Suprapubic skin (tissue), 4 donors: ENCODE measurements at regions not wholly inside any gene's neighbourhood (a gene's known extent, or its start where the extent isn't known, plus 50 kb on each side); places are given as distances from the start of the nearest gene placed in this dataset.

Experiments used
- EP300 ChIP-seq: sonication (generic); formaldehyde crosslinking; IDR thresholded peaks from one replicate; pipeline ENCODE4 v1.6.1; 2017; ENCODE audit warnings: antibody characterized with exemption
- POLR2A ChIP-seq, 2 donors: fragments of 450-650 bp; IDR thresholded peaks; one replicate each; pipeline ENCODE4 v1.6.1; 2017; ENCODE audit warnings: antibody characterized with exemption in 2 of 2, mild to moderate bottlenecking in 2 of 2, moderate library complexity in 2 of 2
- POLR2AphosphoS5 ChIP-seq, 3 donors: sonication (generic); formaldehyde crosslinking; IDR thresholded peaks; one replicate each; pipeline ENCODE4 v1.6.1; 2017; ENCODE audit warnings: antibody characterized with exemption in 3 of 3
- TF ChIP-seq, protein P1 (sequence below), 2 donors: fragments of 200-600 bp in 1 of 2; fragments of 450-650 bp in 1 of 2; sonication (generic) in 1 of 2; IDR thresholded peaks; one replicate each; pipeline ENCODE4 v1.5.1; 2016 to 2019; ENCODE audit warnings: antibody characterized with exemption in 2 of 2, mild to moderate bottlenecking in 1 of 2, moderate library complexity in 1 of 2

- TF ChIP-seq, protein P1, sequence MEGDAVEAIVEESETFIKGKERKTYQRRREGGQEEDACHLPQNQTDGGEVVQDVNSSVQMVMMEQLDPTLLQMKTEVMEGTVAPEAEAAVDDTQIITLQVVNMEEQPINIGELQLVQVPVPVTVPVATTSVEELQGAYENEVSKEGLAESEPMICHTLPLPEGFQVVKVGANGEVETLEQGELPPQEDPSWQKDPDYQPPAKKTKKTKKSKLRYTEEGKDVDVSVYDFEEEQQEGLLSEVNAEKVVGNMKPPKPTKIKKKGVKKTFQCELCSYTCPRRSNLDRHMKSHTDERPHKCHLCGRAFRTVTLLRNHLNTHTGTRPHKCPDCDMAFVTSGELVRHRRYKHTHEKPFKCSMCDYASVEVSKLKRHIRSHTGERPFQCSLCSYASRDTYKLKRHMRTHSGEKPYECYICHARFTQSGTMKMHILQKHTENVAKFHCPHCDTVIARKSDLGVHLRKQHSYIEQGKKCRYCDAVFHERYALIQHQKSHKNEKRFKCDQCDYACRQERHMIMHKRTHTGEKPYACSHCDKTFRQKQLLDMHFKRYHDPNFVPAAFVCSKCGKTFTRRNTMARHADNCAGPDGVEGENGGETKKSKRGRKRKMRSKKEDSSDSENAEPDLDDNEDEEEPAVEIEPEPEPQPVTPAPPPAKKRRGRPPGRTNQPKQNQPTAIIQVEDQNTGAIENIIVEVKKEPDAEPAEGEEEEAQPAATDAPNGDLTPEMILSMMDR (IDR thresholded peaks at IDR 0.05): no peak
- no peak for TF ChIP-seq EP300
- no peak for TF ChIP-seq POLR2AphosphoS5 (IDR thresholded peaks at IDR 0.05)
- TF ChIP-seq POLR2A (IDR thresholded peaks at IDR 0.05): no peak
These were observed 197.3 kb upstream of the LINGO1 start for GRCh38 chr15:77830051-77830468.
